GM18502 (cell line): ENCODE measurements at regions not wholly inside any gene's neighbourhood (a gene's known extent, or its start where the extent isn't known, plus 50 kb on each side); places are given as distances from the start of the nearest gene placed in this dataset.
"Not testable (repeated sequence)": the region's sequence is repeated elsewhere in the genome, so short reads cannot be mapped to it uniquely, and the experiment has no call there.

Experiments used
- ATAC-seq: cut with Tn5 transposase; IDR thresholded peaks from one replicate; pipeline ENCODE4 v1.9.1; 2021; ENCODE audit warnings: mild to moderate bottlenecking; ENCODE audit not compliant: unreplicated experiment, poor library complexity

DNA sequence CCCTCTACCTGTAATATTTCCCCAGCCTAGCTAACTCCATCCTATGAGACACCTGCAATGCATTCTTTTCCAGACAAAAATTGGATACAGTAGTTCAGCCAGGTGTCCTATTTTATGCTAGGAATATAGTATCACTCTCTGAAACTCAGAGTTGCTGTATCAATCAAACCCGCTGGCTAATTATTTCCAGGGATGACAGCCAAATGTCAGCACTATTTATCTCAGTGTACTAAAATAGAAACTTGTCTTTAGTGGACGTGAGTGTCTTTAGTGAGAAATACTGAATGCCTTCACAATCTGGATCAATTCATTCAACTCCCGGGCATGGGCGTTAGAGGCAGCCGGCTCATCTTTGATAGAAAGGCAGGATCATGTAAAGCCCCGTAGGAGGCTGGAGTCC lies 196.2 kb downstream of the RBM46 start:
- ATAC-seq, result no peak

DNA sequence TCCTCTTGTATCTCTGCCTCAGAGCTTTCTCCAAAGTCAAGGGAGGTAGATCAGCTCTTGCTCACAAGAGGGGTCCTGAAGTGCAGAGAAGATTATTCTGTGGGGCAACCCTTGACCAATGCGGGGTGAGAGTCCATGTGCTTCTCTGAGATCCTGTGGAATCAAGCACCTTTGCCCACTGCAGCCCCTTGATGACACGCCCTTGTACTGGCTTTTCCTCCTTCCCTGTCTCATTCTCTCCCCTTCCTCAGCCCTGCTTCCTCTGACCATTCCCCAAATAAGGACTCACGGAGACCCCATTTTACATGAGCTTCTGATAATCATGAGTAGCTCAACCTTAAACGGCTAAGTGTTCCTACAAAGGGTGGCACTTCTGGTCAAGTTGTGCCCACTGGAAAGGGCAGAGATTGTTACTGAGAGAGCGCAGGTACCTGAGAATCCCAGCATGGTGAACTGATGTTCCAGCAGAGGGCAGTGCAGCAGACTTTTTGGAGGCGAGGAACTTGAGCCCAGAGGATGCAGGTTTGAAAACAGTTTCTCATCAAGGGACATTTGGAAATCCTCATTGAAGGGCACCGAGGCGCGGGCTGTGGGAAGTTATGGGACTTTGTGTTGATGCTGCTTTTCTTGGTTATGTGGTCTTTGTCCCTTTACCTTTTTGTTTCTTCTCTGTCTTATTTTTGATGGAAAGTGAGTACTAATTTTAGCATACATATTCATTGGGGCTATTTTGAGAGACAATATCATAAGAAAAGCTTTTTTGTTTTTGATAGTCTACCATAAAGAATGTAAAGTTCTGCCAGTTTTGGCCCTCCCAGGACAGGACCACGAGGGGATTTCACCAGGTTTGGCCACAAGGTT lies 201.3 kb downstream of the RBM46 start:
- ATAC-seq, result peak; percentile 62

DNA sequence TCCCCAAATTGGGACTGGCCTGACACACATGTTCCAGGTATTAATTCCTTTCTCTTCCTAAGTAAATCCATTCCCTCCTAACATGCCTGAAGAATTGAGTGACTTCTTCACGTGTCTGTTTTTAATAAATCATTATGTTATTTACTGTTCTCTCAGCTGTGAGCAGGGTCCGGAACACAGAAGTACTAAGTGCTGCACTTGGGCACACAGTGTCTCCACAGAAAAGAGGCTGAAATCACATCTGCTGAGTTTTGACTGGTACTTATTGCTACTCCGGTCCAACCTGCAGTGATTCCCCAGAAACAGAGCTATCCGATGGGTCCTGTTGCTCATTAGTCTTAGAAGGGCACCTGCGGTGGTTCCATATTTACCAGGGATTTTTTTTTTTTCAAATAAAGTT lies 202.6 kb downstream of the RBM46 start:
- ATAC-seq, result no peak

DNA sequence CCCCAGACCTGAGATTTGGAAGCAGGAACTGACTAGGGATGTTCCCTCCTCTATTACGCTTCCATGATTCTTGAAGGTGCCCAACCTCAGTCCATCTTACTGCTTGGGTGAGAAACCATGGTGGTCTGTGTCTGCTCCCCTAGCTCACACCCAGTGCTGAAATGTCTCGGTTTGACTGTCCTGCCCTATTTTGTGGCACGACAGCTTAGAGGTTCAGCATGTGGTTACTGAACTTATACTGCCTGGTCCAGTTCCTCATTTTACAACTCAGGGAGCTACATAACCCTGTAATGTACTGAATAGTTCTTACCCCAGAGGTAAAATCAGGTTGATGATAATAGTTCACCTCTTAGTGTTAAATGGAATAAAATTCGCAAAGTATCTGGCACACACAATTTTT lies 203.1 kb downstream of the RBM46 start:
- ATAC-seq, result peak; percentile 99

DNA sequence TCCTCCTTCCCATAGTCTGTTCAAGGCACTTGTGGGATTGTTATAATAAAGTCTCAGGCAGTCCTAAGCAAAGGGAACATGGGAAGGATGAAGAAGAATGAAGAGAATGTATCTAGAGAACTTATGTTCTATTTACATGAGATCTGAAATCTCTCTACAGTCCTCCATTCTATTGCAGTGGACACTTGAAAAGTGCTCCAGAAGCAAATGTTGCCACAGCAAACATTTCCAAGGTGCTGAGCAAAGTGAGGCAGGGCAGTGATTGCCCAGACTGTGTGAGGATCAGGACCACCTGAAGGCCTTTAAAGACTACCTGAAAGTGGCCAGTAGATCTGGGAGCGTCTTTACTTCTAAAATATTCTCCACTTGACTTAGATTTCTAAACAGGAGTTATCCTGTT lies 203.5 kb downstream of the RBM46 start:
- ATAC-seq, result no peak

DNA sequence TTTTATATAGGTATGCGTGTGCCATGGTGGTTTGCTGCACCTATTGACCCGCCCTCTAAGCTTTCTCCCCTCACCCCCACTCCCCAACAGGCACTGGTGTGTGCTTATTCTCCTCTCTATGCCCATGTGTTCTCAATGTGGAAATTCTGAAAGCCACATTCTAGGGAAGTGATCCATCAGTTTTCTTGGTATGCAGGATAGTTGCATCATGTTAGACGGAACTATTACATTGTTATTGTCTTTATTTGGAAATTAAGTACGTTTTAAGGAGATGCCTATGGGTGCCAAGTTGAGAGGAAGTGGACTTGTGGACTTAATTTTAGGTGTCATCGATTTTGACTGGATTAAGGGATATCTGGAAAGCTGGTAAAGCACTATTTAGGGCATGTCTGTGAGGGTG lies 204.6 kb downstream of the RBM46 start:
- ATAC-seq, result no peak

DNA sequence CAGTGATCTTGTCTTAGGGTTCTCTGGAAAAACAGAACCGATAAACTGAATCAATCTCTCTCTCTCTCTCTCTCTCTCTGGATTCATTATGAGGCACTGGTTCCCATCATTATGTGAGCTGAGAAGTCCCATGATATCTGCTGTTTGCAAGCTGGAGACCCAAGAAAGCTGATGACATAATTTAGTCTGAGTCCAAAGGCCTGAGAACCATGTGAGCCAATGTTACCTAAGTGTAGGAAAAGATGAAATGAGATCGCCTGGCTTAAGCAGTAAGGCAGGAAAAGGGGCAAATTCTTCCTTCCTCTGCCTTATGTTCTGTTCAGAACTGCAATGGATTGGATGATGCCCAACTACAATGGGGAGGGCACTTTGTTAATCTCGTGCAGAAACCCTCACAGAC lies 207.4 kb downstream of the RBM46 start:
- ATAC-seq, result no peak

DNA sequence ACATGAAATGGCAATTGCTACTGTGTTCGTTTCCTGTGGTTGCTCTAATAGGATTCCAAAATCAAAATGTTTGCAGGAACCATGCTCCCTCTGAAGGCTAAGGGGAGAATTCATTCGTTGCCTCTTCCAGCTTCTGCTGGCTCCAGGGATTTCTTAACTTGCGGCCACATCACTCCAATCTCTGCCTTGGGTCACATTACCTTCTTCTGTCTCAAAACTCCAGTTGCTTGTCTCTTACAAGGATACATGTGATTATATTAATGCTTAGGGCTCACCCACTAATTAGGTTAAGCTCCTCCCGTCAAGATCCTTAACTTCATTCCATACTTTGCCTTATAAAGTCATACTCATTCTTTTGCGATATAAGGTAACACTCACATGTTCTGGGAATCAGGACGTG lies 208.4 kb downstream of the RBM46 start:
- no peak for ATAC-seq

DNA sequence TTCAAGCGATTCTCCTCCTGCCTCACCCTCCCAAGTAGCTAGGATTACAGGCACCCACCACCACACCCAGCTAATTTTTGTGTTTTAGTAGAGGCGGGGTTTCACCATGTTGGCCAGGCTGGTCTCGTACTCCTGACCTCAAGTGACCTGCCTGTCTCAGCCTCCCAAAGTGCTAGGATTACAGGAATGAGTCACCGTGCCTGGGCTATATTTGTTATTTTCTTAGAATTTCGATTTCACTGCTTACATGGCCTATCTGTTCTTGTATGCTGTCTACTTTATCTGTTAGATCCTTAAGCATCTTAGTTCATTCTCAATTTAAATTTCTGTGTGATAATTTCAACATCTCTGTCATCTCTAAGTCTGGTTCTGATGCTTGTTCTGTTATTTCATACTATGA lies 210.6 kb upstream of the NPY2R start:
- ATAC-seq, result not testable (repeated sequence)

DNA sequence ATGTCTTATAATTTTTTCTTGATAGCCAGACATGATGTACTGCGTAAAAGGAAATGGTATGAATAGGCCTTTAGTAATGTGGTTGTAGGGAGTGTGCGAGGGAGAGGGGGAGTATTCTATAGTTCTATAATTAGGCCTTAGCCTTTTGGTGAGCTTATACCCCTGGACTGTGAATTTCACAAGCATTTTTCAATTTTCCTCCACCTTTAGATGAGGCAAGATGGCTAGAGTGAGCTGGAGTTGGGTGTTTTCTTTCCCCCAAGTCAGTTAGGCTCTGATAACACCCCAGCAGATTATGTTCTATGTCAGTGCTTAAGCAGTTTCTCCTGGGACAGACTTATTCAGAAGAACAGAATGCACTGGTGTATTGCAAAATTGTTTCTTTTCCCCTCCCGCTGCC lies 210.2 kb upstream of the NPY2R start:
- ATAC-seq, result no peak

DNA sequence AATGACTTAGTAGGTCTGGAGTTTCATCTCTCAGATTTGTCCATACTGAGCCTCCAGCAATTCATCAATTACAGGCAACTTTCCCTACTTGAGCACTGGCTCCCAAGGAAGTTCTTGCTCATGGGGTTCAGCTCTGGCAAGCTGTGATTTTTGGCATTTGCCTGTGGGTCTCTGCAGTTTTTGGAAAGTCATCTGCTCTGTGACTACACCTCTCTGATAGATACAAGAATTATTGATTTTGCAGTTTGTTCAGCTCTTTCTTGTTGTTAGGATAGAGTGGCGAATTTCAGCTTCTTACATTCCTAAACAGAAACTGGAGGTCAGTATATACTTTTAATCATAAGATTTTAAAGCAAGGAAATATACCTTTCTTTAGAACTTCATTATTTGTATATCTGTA lies 209.7 kb upstream of the NPY2R start:
- ATAC-seq, result no peak

DNA sequence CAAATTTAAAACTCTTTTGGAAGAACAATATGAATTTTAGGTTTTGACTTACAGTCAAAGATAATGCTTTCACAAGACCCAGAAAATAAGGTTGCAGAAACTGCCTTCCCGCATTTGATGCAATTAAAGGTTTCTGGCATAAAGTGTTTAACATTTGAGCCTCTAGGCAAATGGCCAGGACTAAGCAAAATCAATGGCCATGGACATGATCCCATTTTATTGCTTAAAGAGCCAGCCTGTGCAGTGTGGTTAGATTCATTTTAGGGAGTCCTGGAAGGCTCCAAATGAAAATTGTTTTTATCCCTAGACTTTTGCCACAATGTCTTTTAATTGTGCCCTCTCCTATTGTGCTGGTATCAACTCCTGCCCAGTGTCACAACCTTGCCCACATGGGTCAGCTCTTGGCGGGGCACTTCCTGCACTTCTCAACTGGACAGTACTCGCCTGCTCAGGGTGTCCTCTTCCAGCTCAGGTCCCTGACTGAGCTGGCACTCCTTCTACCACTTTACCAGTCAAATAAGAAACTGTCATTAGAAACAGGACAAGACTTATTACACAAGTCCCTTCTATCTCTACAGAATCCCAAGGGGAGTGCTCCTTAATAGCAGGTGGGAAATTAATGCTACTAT lies 208.4 kb upstream of the NPY2R start:
- ATAC-seq, result no peak

DNA sequence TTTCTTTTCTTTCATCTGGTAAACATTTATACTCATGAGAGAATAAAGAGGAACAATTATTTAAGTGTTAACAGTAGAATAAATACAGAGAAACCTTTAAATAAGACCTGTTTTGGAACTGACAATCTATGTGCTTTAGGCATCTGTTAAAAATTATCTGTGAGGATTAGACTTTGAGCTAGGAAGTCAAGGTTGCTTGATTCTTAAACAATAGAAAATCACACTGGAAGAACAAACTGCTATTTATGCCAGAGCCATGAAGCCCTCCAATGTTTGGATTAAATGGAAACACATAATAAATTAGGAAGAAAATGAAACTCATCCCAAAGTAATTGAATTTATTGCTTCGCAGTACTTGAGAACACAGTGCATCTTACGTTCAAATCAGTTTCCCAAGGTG lies 207.2 kb upstream of the NPY2R start:
- ATAC-seq, result no peak

DNA sequence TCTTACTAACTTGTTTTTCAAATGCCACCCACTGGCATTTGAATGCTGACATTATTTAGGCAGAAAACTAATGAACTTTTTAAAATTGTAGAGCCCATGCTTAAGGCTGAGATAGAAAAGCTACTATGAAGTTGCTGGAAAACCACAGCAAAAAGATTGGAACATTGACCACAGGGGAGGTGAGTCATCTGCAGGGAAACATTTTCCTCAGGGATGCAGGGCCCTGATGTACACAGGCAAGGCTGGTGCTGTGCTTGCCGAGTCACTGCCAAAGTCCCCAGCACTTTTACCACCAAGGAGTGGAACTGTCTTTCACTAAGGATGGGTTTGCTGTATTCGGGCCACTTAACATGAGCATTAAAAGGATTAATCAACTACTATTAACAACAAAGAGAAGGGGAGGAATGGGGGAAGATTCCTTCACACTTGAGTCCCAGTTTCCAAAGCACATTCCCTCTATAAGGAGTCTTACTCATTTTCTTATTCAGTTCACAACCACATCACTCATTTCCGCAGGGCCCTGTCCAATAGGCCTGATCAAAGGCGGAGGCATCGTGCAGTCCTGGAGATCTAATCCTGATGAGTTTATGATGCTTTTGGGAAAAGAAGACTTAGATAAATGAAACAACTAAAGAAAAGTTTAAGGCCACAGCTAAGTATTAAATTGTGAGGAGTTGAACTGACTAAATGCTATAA lies 202.9 kb upstream of the NPY2R start:
- ATAC-seq, result no peak

DNA sequence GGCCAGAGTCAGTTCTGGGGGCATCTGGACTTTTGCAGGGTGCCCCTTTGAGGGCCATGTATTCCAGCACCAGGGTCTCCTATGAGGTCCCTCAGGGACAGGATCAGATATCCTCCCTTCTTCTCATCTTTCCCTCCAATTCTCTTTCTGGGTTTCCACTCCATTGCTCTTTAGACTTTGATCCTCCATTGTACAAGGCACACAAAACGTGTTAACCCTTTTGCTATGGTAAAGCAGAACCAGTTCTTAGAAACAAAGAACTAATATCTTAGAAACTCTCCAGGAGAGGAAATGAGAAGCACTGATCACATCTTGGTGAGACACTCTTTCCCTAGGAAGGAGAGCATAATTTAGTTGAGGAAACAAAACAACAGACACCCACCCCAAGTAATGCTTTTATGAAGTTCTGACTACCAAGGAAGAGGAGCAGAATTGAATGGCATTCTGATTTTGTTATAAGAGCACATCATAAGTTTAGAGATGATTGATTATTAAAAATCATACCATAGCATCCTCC lies 200.7 kb upstream of the NPY2R start:
- no peak for ATAC-seq

DNA sequence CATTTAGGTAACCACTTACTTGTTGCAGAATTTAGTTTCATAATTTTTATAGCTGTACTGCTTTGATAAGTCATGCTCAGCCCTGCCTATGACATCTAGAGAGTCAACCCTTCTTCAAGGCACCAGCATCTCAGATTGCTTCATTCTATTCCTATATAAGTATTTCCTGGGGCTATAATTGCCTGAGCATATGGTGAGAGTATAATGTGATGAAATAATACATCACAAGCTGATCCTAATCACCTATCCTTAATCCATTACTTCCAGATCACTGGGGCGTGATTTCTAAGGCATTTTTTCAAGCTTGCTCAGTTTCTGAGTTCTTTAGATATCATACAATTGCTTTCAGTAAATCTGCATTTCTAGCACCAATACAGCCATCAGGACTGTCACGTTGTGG lies 200.0 kb upstream of the NPY2R start:
- no peak for ATAC-seq

DNA sequence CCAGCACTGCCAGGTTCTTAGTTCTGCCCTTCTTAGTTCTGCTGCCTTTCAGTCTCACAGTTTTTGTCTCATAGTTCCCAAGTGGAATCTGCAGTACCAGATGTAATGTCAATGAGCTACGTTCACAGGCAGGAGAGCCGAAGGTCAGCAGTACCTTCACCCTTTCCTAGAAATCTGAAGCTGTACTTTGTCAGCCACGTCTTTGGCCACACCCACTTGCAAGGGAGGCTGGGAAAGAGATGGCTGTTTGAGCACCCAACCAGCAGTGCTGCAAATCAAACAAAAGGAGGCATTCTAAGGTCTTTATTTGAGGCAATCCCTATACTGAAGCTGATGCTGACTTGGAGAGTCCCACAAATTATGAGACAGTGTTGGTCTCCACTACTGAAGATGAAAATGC lies 199.1 kb upstream of the NPY2R start:
- no peak for ATAC-seq

DNA sequence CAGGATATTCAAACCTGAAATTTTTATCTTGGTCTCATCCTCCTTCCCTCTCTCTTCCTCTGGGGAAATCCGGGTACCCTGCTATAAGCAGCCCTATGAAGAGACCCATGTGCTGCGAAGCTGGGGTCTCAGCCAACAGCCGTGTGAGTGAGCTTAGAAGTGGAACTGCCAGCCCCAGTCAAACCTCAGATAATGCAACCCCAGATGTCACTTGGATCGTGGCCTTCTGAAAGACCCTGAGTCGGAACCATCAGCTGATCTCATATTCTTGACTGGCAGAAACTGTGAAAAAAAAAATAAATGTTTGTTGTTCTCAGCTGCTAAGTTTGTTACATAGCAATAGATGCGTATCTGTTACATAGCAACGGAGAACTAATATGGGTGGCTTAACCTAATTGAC lies 198.1 kb upstream of the NPY2R start:
- no peak for ATAC-seq

DNA sequence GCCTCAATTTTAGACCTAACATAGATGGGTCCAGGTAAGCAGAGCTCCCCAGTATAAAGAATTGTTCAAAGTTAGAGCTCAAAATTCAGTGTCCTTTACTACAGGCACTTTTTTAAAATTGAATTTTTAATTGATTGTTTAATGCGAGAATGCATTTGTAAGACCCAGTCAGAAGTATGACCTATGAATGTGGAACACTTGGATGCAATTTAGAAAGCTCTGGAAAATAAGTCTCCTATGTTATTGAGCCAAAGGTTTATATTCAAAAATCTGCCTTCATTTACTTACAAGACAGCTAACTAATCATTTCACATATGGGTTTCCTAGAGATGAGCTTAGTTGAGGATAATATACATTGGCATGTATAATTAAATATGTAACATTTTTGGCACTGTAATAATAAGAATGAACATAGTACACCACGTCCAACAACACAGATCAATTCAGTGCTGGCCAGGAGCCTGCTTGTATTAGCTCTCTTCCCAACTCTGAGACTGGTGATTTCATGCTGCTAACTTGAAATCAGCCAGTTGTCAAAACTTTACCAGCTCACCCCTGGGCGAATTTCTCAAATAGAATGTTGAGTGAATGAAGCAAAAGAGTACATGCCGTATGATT lies 197.2 kb upstream of the NPY2R start:
- ATAC-seq, result no peak

DNA sequence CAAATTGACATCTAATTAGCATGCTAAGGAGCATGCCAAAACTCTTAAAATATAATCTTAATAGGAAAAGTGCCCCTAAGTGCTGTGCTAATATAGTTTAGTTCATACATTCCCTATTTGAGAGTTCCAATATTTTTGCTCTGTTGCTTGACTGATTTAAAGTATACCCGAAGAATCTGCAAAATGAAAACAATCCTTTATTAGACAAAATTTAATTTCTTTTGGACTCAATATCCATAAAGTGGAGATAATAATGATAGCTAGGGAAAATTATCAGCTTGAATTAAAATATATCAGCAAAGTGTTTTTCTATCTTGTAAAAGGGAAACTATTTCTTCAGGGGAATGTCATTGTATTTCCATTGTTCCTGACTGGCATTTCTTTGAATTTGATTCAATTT lies 196.0 kb upstream of the NPY2R start:
- ATAC-seq, result no peak

DNA sequence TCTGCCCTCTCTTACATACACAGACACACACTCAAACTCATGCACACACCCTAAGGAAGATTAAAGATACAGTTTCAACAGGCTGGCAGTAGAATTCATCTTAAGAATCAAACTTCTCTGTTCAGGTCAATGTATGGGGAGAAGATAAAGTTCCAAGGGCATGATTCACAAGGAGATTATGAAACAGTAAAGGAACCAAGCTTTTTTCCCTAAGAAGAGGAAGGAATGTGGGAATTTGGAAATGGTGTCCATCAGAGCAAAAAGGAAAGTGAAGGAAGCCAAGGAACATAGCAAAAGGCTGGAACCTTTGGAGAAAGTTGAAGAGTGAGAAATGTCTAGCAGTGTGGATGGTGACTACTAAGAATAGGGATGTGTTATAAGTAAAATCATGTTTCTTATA lies 191.0 kb upstream of the NPY2R start:
- ATAC-seq, result no peak
